HepG2 (cell line): ENCODE measurements at regions not wholly inside any gene's neighbourhood (a gene's known extent, or its start where the extent isn't known, plus 50 kb on each side); places are given as distances from the start of the nearest gene placed in this dataset.

ENCODE experiments used
- CREM ChIP-seq, 2 experiments: sonication (generic) in 1 of 2; formaldehyde crosslinking in 1 of 2; IDR thresholded peaks; 2 replicates each; pipeline versions ENCODE4 v1.4.0 to v1.6.1; 2016 to 2020; ENCODE audit warnings: antibody characterized with exemption in 1 of 2, mild to moderate bottlenecking in 1 of 2, missing genetic modification reagents in 1 of 2
- GABPB1 ChIP-seq: IDR thresholded peaks from 2 replicates; pipeline ENCODE4 v1.6.1; 2016; ENCODE audit warnings: mild to moderate bottlenecking, missing genetic modification reagents, moderate library complexity, missing compliant biosample characterization
- KDM5A ChIP-seq: fragments of 200-600 bp; sonication (generic); IDR thresholded peaks from 2 replicates; pipeline ENCODE4 v1.7.0; 2018; ENCODE audit warnings: antibody characterized with exemption, mild to moderate bottlenecking, low read length, borderline replicate concordance
- MXI1 ChIP-seq: IDR thresholded peaks from 3 replicates; pipeline ENCODE4 v1.6.1; 2012; ENCODE audit warnings: low read depth, low read length, inconsistent platforms, borderline replicate concordance
- ZNF251 ChIP-seq: sonication (generic); formaldehyde crosslinking; IDR thresholded peaks from 2 replicates; pipeline ENCODE4 v1.9.0; 2021; ENCODE audit warnings: mild to moderate bottlenecking, missing genetic modification reagents
- ZNF329 ChIP-seq: sonication (generic); formaldehyde crosslinking; IDR thresholded peaks from 2 replicates; pipeline ENCODE4 v1.9.0; 2021; ENCODE audit warnings: low read depth, mild to moderate bottlenecking, missing genetic modification reagents
- TF ChIP-seq, protein P1 (sequence below): sonication (generic); formaldehyde crosslinking; IDR thresholded peaks from 2 replicates; pipeline ENCODE4 v1.8.1; 2023; ENCODE audit warnings: mild to moderate bottlenecking, missing genetic modification reagents, borderline replicate concordance

GRCh38 chr5:178785999-178786398 is 55.5 kb upstream of the ZNF354A start:
- TF ChIP-seq GABPB1 (no peak), ZNF329 (CRISPR knock-in tag) (no peak), CREM (IDR thresholded peaks at IDR 0.05) (no peak), CREM (CRISPR knock-in tag; IDR thresholded peaks at IDR 0.05) (no peak), ZNF251 (CRISPR knock-in tag) (no peak), KDM5A (no peak), MXI1 (no peak)
- TF ChIP-seq, protein P1, sequence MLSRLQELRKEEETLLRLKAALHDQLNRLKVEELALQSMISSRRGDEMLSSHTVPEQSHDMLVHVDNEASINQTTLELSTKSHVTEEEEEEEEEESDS (CRISPR knock-in tag) = no peak
